ENCODE measurements at regions not wholly inside any gene's neighbourhood (a gene's known extent, or its start where the extent isn't known, plus 50 kb on each side); places are given as distances from the start of the nearest gene placed in this dataset.

DNA sequence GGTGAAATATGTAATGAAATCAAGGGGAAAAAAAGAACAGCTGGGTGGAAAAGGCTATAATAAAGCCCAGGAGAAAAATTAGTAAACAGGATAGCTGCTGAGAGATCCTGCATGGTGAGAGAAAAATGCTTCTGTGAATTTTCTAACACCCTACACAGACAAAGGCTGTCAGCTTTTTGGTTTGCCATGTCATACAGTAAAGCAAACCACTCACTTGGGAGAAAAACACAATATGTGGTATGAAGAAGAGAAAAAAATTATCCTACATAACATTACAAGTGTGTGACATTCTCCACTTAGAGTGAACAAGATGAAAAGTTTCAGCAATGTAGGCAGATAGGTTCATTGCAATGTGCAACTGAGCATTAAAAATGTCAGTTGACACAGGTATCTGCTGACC lies 133.6 kb downstream of the PLPPR4 start:
- TF ChIP-seq, protein P1, sequence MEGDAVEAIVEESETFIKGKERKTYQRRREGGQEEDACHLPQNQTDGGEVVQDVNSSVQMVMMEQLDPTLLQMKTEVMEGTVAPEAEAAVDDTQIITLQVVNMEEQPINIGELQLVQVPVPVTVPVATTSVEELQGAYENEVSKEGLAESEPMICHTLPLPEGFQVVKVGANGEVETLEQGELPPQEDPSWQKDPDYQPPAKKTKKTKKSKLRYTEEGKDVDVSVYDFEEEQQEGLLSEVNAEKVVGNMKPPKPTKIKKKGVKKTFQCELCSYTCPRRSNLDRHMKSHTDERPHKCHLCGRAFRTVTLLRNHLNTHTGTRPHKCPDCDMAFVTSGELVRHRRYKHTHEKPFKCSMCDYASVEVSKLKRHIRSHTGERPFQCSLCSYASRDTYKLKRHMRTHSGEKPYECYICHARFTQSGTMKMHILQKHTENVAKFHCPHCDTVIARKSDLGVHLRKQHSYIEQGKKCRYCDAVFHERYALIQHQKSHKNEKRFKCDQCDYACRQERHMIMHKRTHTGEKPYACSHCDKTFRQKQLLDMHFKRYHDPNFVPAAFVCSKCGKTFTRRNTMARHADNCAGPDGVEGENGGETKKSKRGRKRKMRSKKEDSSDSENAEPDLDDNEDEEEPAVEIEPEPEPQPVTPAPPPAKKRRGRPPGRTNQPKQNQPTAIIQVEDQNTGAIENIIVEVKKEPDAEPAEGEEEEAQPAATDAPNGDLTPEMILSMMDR (conservative IDR thresholded peaks at IDR 0.05; ENCODE audit: low read length), result no peak
- no peak for TF ChIP-seq EZH2phosphoT487 (IDR thresholded peaks at IDR 0.05; ENCODE audit: borderline replicate concordance)
